ENCODE measurements at regions not wholly inside any gene's neighbourhood (a gene's known extent, or its start where the extent isn't known, plus 50 kb on each side); places are given as distances from the start of the nearest gene placed in this dataset.

DNA sequence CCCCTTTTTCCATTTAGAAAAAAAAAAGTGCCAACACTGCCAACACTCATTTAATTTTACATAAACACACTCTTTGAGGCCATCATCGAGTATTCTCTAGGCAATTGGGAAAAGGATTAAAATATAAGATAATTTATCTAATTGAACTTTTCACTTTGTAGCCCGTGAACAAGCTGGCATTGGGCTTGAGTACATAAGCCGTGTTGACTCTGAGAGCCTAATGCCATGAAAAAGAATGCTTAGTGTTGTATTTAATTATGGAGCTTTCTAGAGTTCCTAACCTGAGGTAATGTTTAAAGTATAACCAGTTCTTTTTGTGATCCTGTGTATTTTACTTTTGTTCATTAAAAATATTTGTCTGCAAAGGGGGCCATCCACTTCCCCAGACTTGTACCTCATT lies 193.8 kb downstream of the LYPLAL1 start:
- TF ChIP-seq, protein P1, sequence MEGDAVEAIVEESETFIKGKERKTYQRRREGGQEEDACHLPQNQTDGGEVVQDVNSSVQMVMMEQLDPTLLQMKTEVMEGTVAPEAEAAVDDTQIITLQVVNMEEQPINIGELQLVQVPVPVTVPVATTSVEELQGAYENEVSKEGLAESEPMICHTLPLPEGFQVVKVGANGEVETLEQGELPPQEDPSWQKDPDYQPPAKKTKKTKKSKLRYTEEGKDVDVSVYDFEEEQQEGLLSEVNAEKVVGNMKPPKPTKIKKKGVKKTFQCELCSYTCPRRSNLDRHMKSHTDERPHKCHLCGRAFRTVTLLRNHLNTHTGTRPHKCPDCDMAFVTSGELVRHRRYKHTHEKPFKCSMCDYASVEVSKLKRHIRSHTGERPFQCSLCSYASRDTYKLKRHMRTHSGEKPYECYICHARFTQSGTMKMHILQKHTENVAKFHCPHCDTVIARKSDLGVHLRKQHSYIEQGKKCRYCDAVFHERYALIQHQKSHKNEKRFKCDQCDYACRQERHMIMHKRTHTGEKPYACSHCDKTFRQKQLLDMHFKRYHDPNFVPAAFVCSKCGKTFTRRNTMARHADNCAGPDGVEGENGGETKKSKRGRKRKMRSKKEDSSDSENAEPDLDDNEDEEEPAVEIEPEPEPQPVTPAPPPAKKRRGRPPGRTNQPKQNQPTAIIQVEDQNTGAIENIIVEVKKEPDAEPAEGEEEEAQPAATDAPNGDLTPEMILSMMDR (IDR thresholded peaks at IDR 0.05; ENCODE audit: low read depth, low read length) = no peak
- DNase-seq (ENCODE audit: extremely low read depth, low read depth) = no peak

DNA sequence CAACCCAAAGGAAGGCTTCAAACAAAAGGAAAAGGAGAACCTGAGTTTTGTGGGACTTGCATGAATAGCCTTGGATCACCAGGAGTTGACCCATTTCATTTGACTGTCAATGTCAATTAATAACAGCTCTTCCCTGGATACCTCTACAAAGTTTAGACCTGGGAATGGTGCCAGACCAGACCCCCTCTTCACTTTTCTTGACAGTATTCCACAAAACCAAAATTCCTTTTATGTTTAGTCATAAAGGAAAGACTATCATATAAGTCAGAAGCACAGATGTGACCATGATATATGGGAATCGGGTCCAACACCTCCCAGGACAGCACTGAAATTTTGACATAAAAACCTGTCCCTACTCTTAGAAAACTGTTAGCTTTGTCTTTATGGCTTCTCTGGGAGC lies 191.8 kb downstream of the LYPLAL1 start:
- no peak for DNase-seq (ENCODE audit: extremely low read depth, low read depth)
- TF ChIP-seq, protein P1 (IDR thresholded peaks at IDR 0.05; ENCODE audit: low read depth, low read length) = no peak

DNA sequence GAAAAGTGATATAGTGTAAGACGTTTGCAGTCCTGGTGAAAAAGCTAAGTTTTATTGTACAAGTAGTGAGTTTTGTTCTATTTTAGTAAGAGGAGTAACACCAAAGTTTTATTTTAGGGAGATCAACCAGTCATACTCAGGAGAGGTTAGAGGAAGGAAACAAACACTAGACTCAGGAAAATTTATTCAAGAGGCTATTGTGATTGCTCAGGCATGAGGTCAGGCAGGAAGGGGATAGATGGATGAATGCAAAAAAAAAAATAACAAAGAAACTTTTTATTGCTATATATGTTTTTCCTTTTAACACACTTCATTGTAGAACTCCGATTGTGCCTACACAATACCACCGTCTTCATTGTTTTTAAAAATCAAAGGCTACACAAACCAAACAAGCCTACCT lies 189.0 kb downstream of the LYPLAL1 start:
- no peak for DNase-seq (ENCODE audit: extremely low read depth, low read depth)
- TF ChIP-seq, protein P1 (IDR thresholded peaks at IDR 0.05; ENCODE audit: low read depth, low read length) = no peak

DNA sequence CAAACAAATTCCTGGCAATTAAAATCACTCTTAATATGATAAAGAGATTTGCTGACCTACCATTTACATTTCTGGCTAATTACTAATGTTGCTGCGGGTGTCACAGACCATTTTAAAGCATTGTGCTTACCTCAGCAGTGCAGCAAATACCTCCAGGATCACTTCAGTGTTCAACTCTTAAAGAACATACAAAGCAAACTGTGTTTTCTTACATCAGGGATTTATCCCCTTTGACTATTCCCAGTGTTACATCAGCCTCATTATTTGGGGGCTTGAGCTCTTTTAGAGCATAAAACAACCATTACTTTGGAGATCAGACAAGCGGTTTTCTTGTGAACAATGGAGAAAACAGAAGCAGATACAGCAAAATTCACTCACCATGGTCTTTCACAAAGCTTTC lies 185.4 kb downstream of the LYPLAL1 start:
- TF ChIP-seq, protein P1 (IDR thresholded peaks at IDR 0.05; ENCODE audit: low read depth, low read length) = no peak

DNA sequence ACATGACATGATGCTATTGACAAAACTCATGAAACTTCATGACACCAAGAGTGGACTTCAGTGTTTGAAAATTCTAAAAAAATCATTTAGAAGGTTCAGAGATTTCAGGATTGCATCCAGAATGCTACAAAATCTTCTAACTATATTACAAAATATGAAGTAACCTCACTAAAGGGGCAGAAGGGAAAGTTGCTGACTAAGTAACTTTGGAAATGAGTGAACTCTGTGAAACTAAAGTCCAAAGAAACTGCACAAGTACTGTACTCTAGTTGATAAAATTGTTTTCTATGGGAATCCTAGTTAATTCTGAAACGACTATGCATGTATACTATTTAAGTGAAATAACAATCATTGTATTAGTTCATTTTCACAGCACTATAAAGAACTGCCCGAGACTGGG lies 184.4 kb downstream of the LYPLAL1 start:
- DNase-seq (ENCODE audit: extremely low read depth, low read depth) = no peak
- TF ChIP-seq, protein P1 (IDR thresholded peaks at IDR 0.05; ENCODE audit: low read depth, low read length) = no peak

More for the DNA sequence above, 185.4 kb downstream of the LYPLAL1 start:
- no peak for DNase-seq (ENCODE audit: extremely low read depth, low read depth)

DNA sequence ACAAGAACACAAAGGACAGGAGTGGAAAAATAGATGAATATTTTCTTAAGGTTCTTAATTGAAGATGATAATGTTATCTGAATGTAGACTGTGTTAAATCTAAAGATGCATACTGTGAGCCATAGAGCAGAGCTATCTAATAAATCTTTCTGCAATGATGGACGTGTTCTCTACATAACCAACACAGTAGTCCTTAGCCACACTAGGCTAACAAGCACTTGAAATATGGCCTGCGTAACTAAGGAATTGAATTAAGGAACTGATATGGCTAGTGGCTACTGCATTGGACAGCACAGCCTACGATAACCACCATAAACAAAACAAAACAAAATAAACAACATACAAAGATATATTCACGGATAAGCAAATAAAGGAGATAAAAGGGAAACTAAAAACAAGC lies 181.3 kb downstream of the LYPLAL1 start:
- no peak for DNase-seq (ENCODE audit: extremely low read depth, low read depth)
- TF ChIP-seq, protein P1 (IDR thresholded peaks at IDR 0.05; ENCODE audit: low read depth, low read length) = no peak

DNA sequence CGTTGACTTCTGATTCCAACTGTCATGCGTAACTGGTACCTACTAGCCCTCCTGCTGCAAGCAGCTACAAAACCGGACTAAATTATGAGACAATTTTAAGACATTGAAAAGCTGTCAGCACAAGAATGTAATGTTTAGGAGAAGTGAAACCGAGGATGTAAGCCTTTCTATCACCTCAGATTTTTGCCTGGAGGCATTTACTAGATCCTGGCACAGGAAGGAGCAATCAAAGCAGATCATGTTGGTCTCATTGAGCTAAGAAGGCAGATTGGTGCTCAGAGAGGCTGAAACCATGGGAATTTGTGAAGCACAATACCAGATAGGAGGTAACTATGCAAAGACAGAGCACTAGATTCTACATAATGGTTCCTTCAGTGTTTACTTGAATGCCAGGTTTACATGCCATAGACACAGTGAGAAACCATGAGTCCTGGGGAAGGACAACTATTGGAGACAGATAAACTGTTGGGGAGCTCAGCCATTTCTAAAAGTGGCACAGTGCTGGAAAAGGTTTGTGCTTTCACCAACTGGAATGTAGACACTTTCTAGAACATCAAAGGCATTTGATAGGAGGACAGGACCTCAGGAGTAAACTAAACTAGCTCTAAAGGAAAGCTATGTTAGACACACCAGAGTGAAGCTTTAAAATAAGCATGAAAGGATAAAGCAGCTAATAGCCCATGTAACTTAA lies 179.4 kb downstream of the LYPLAL1 start:
- TF ChIP-seq, protein P1 (IDR thresholded peaks at IDR 0.05; ENCODE audit: low read depth, low read length) = no peak
- DNase-seq (ENCODE audit: extremely low read depth, low read depth) = no peak

Data from AG09319 (cell line).